Neuron (in vitro differentiated cells): ENCODE measurements at regions not wholly inside any gene's neighbourhood (a gene's known extent, or its start where the extent isn't known, plus 50 kb on each side); places are given as distances from the start of the nearest gene placed in this dataset.
"Not testable (repeated sequence)": the region's sequence is repeated elsewhere in the genome, so short reads cannot be mapped to it uniquely, and the experiment has no call there.

ENCODE experiments used
- H2AFZ ChIP-seq: one replicate; pipeline ENCODE4 v1.6.1; 2013; ENCODE audit warnings: low read depth, mild to moderate bottlenecking, inconsistent platforms, low read length, moderate library complexity
- H3K27me3 ChIP-seq: one replicate; pipeline ENCODE4 v1.6.1; 2013; ENCODE audit warnings: low read length; ENCODE audit not compliant: insufficient read depth
- H3K36me3 ChIP-seq: one replicate; pipeline ENCODE4 v1.6.1; 2013; ENCODE audit warnings: low read length; ENCODE audit not compliant: insufficient read depth
- H3K4me1 ChIP-seq: one replicate; pipeline ENCODE4 v1.6.1; 2013; ENCODE audit warnings: low read length; ENCODE audit not compliant: insufficient read depth
- H3K4me3 ChIP-seq: 2 replicates; pipeline ENCODE4 v1.5.1; 2013; ENCODE audit warnings: mild to moderate bottlenecking, low read length, moderate library complexity
- H3K9me3 ChIP-seq: one replicate; pipeline ENCODE4 v1.6.1; 2013; ENCODE audit warnings: low read length

- H3K9me3 ChIP-seq, result no peaks in the 10 kb centered on the region
- H3K4me1 ChIP-seq, result peaks cover 25% of the 10 kb centered on the region
- H3K27me3 ChIP-seq, result no peaks in the 10 kb centered on the region
- no peak overlapping the region for H3K4me3 ChIP-seq
- no peak overlapping the region for H2AFZ ChIP-seq
- no peaks in the 10 kb centered on the region for H3K36me3 ChIP-seq
These were observed 1668.7 kb upstream of the PCDH7 start for GRCh38 chr4:29051381-29051965.

GRCh38 chr4:29052266-29052665 lies 1667.9 kb upstream of the PCDH7 start:
- Histone ChIP-seq H3K9me3 (no peaks in the 10 kb centered on the region), H3K4me3 (no peak overlapping the region), H3K36me3 (no peaks in the 10 kb centered on the region), H3K4me1 (peaks cover 21% of the 10 kb centered on the region), H3K27me3 (no peaks in the 10 kb centered on the region), H2AFZ (no peak overlapping the region)

GRCh38 chr4:29058531-29058930 lies 1661.6 kb upstream of the PCDH7 start:
- Histone ChIP-seq H2AFZ (no peak overlapping the region), H3K4me3 (no peak overlapping the region), H3K9me3 (no peaks in the 10 kb centered on the region), H3K4me1 (no peaks in the 10 kb centered on the region), H3K27me3 (no peaks in the 10 kb centered on the region), H3K36me3 (no peaks in the 10 kb centered on the region)

- Histone ChIP-seq H3K27me3 (no peaks in the 10 kb centered on the region), H3K36me3 (no peaks in the 10 kb centered on the region), H2AFZ (no peak overlapping the region), H3K9me3 (no peaks in the 10 kb centered on the region), H3K4me3 (no peak overlapping the region), H3K4me1 (no peaks in the 10 kb centered on the region)
These were observed 1653.3 kb upstream of the PCDH7 start for GRCh38 chr4:29066861-29067260.

GRCh38 chr4:29073571-29073970 lies 1646.6 kb upstream of the PCDH7 start:
- Histone ChIP-seq H3K4me1 (no peaks in the 10 kb centered on the region), H2AFZ (no peak overlapping the region), H3K27me3 (no peaks in the 10 kb centered on the region), H3K4me3 (no peak overlapping the region), H3K36me3 (no peaks in the 10 kb centered on the region), H3K9me3 (no peaks in the 10 kb centered on the region)

GRCh38 chr4:29075366-29075765 lies 1644.8 kb upstream of the PCDH7 start:
- Histone ChIP-seq H3K4me1 (no peaks in the 10 kb centered on the region), H3K9me3 (no peaks in the 10 kb centered on the region), H3K4me3 (no peak overlapping the region), H3K27me3 (no peaks in the 10 kb centered on the region), H3K36me3 (no peaks in the 10 kb centered on the region), H2AFZ (no peak overlapping the region)

GRCh38 chr4:29079260-29079659 lies 1640.9 kb upstream of the PCDH7 start:
- H3K9me3 ChIP-seq, result no peaks in the 10 kb centered on the region
- no peak overlapping the region for H2AFZ ChIP-seq
- H3K27me3 ChIP-seq, result no peaks in the 10 kb centered on the region
- no peaks in the 10 kb centered on the region for H3K36me3 ChIP-seq
- no peak overlapping the region for H3K4me3 ChIP-seq
- H3K4me1 ChIP-seq, result peaks cover 11% of the 10 kb centered on the region

- no peak overlapping the region for H2AFZ ChIP-seq
- no peak overlapping the region for H3K4me3 ChIP-seq
- no peaks in the 10 kb centered on the region for H3K27me3 ChIP-seq
- no peaks in the 10 kb centered on the region for H3K36me3 ChIP-seq
- H3K4me1 ChIP-seq, result peaks cover 11% of the 10 kb centered on the region
- H3K9me3 ChIP-seq, result no peaks in the 10 kb centered on the region
These were observed 1638.8 kb upstream of the PCDH7 start for GRCh38 chr4:29081234-29081955.

- H3K27me3 ChIP-seq, result no peaks in the 10 kb centered on the region
- H3K4me1 ChIP-seq, result peaks cover 11% of the 10 kb centered on the region
- no peak overlapping the region for H2AFZ ChIP-seq
- H3K4me3 ChIP-seq, result no peak overlapping the region
- no peaks in the 10 kb centered on the region for H3K9me3 ChIP-seq
- no peaks in the 10 kb centered on the region for H3K36me3 ChIP-seq
These were observed 1637.5 kb upstream of the PCDH7 start for GRCh38 chr4:29082684-29083083.

- H3K9me3 ChIP-seq, result no peaks in the 10 kb centered on the region
- no peaks in the 10 kb centered on the region for H3K27me3 ChIP-seq
- no peak overlapping the region for H2AFZ ChIP-seq
- peaks cover 11% of the 10 kb centered on the region for H3K4me1 ChIP-seq
- H3K4me3 ChIP-seq, result no peak overlapping the region
- no peaks in the 10 kb centered on the region for H3K36me3 ChIP-seq
These were observed 1634.4 kb upstream of the PCDH7 start for GRCh38 chr4:29085748-29086147.

GRCh38 chr4:29104694-29105093 lies 1615.5 kb upstream of the PCDH7 start:
- Histone ChIP-seq H3K27me3 (no peaks in the 10 kb centered on the region), H2AFZ (no peak overlapping the region), H3K4me3 (no peak overlapping the region), H3K4me1 (no peaks in the 10 kb centered on the region), H3K9me3 (no peaks in the 10 kb centered on the region), H3K36me3 (no peaks in the 10 kb centered on the region)

- no peaks in the 10 kb centered on the region for H3K4me1 ChIP-seq
- no peak overlapping the region for H3K4me3 ChIP-seq
- H2AFZ ChIP-seq, result no peak overlapping the region
- no peaks in the 10 kb centered on the region for H3K27me3 ChIP-seq
- no peaks in the 10 kb centered on the region for H3K9me3 ChIP-seq
- H3K36me3 ChIP-seq, result no peaks in the 10 kb centered on the region
These were observed 1606.2 kb upstream of the PCDH7 start for GRCh38 chr4:29113960-29114359.

GRCh38 chr4:29117231-29117722 lies 1602.9 kb upstream of the PCDH7 start:
- H3K9me3 ChIP-seq, H3K36me3 ChIP-seq, H3K4me1 ChIP-seq: not testable (repeated sequence)

GRCh38 chr4:29121586-29121985 lies 1598.6 kb upstream of the PCDH7 start:
- Histone ChIP-seq H3K27me3 (no peaks in the 10 kb centered on the region), H3K4me3 (no peak overlapping the region), H2AFZ (no peak overlapping the region), H3K4me1 (no peaks in the 10 kb centered on the region), H3K9me3 (no peaks in the 10 kb centered on the region), H3K36me3 (no peaks in the 10 kb centered on the region)

More at GRCh38 chr4:29117231-29117722, 1602.9 kb upstream of the PCDH7 start:
- H2AFZ ChIP-seq, H3K4me3 ChIP-seq, H3K27me3 ChIP-seq: not testable (repeated sequence)
